ENCODE measurements at regions not wholly inside any gene's neighbourhood (a gene's known extent, or its start where the extent isn't known, plus 50 kb on each side); places are given as distances from the start of the nearest gene placed in this dataset.

DNA sequence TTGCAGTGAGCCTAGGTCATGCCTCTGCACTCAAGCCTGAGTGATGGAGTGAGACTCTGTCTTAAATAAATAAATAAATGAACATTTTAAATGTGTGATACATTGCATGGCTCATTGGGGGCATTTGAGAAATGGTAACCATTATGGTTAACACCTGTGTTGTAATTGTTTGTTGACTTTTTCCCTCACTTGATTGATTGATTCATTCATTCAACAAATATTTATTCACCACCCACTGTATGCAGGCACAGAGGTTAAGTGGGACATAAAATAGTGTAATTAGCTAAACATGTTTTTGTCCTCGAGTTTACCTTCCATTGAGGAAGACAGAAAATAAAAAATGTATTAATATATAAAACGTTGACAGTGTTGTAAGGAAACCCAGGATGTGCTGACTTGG, 127.1 kb upstream of the ANKRD28 start:
- H3K27me3 ChIP-seq (ENCODE audit: insufficient read depth, low read depth, low read length): no peaks in the 10 kb centered on the region
- H3K36me3 ChIP-seq (ENCODE audit: insufficient read depth, low read length): no peaks in the 10 kb centered on the region
- no peak overlapping the region for H3K4me2 ChIP-seq (ENCODE audit: low read length)
- no peaks in the 10 kb centered on the region for H3F3A ChIP-seq (ENCODE audit: insufficient read depth, low read length, poor library complexity, severe bottlenecking)
- H3K9ac ChIP-seq (ENCODE audit: low read length): no peak overlapping the region
- no peaks in the 10 kb centered on the region for H3K79me2 ChIP-seq (replicated peaks; ENCODE audit: insufficient read depth, low read length)
- no peak for TF ChIP-seq SMC3 (conservative IDR thresholded peaks at IDR 0.05; ENCODE audit: poor library complexity)
- TF ChIP-seq EP300 (conservative IDR thresholded peaks at IDR 0.05; ENCODE audit: poor library complexity, severe bottlenecking): no peak
- TF ChIP-seq RAD21 (conservative IDR thresholded peaks at IDR 0.05): no peak
- no peak for TF ChIP-seq CTCF (IDR thresholded peaks at IDR 0.05; ENCODE audit: poor library complexity, severe bottlenecking)
- no peak for TF ChIP-seq MXI1 (conservative IDR thresholded peaks at IDR 0.05; ENCODE audit: poor library complexity, severe bottlenecking)
- TF ChIP-seq EZH2 (IDR thresholded peaks at IDR 0.05; ENCODE audit: borderline replicate concordance, insufficient read depth, low read length, poor library complexity, severe bottlenecking): no peak
- TF ChIP-seq POLR2AphosphoS5 (IDR thresholded peaks at IDR 0.05): no peak
- no peak for TF ChIP-seq TAF1 (IDR thresholded peaks at IDR 0.05; ENCODE audit: low read depth)
- TF ChIP-seq, protein P1, sequence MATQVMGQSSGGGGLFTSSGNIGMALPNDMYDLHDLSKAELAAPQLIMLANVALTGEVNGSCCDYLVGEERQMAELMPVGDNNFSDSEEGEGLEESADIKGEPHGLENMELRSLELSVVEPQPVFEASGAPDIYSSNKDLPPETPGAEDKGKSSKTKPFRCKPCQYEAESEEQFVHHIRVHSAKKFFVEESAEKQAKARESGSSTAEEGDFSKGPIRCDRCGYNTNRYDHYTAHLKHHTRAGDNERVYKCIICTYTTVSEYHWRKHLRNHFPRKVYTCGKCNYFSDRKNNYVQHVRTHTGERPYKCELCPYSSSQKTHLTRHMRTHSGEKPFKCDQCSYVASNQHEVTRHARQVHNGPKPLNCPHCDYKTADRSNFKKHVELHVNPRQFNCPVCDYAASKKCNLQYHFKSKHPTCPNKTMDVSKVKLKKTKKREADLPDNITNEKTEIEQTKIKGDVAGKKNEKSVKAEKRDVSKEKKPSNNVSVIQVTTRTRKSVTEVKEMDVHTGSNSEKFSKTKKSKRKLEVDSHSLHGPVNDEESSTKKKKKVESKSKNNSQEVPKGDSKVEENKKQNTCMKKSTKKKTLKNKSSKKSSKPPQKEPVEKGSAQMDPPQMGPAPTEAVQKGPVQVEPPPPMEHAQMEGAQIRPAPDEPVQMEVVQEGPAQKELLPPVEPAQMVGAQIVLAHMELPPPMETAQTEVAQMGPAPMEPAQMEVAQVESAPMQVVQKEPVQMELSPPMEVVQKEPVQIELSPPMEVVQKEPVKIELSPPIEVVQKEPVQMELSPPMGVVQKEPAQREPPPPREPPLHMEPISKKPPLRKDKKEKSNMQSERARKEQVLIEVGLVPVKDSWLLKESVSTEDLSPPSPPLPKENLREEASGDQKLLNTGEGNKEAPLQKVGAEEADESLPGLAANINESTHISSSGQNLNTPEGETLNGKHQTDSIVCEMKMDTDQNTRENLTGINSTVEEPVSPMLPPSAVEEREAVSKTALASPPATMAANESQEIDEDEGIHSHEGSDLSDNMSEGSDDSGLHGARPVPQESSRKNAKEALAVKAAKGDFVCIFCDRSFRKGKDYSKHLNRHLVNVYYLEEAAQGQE (IDR thresholded peaks at IDR 0.05; ENCODE audit: borderline replicate concordance): no peak
- H3K9me2 ChIP-seq (ENCODE audit: insufficient read depth, low read length): no peaks in the 10 kb centered on the region
- H3K4me3 ChIP-seq (ENCODE audit: low read length): no peak overlapping the region
- no peak overlapping the region for H3K27ac ChIP-seq (ENCODE audit: low read length)
- H3K9me3 ChIP-seq (ENCODE audit: low read length): no peaks in the 10 kb centered on the region
- H2AFZ ChIP-seq (ENCODE audit: low read depth, low read length): no peak overlapping the region
- no peaks in the 10 kb centered on the region for H4K20me1 ChIP-seq (ENCODE audit: insufficient read depth)

GRCh38 chr3:15926871-15927270, 129.1 kb upstream of the ANKRD28 start:
- no peak overlapping the region for H2AFZ ChIP-seq (ENCODE audit: low read depth, low read length)
- no peak overlapping the region for H3K27ac ChIP-seq (ENCODE audit: low read length)
- no peaks in the 10 kb centered on the region for H3K36me3 ChIP-seq (ENCODE audit: insufficient read depth, low read length)
- H3K4me2 ChIP-seq (ENCODE audit: low read length): no peak overlapping the region
- no peaks in the 10 kb centered on the region for H4K20me1 ChIP-seq (ENCODE audit: insufficient read depth)
- H3F3A ChIP-seq (ENCODE audit: insufficient read depth, low read length, poor library complexity, severe bottlenecking): no peaks in the 10 kb centered on the region
- no peaks in the 10 kb centered on the region for H3K9me2 ChIP-seq (ENCODE audit: insufficient read depth, low read length)
- no peaks in the 10 kb centered on the region for H3K9me3 ChIP-seq (ENCODE audit: low read length)
- H3K79me2 ChIP-seq (replicated peaks; ENCODE audit: insufficient read depth, low read length): no peaks in the 10 kb centered on the region
- H3K9ac ChIP-seq (ENCODE audit: low read length): no peak overlapping the region
- no peaks in the 10 kb centered on the region for H3K27me3 ChIP-seq (ENCODE audit: insufficient read depth, low read depth, low read length)
- TF ChIP-seq RAD21 (conservative IDR thresholded peaks at IDR 0.05) (no peak), SMC3 (conservative IDR thresholded peaks at IDR 0.05; ENCODE audit: poor library complexity) (no peak), CTCF (IDR thresholded peaks at IDR 0.05; ENCODE audit: poor library complexity, severe bottlenecking) (no peak), POLR2AphosphoS5 (IDR thresholded peaks at IDR 0.05) (no peak), TAF1 (IDR thresholded peaks at IDR 0.05; ENCODE audit: low read depth) (no peak)
- H3K4me3 ChIP-seq (ENCODE audit: low read length): no peak overlapping the region
